Caco-2 (cell line): ENCODE measurements at regions not wholly inside any gene's neighbourhood (a gene's known extent, or its start where the extent isn't known, plus 50 kb on each side); places are given as distances from the start of the nearest gene placed in this dataset.
"Not testable (repeated sequence)": the region's sequence is repeated elsewhere in the genome, so short reads cannot be mapped to it uniquely, and the experiment has no call there.

Experiments
- BruUV-seq: library from RNA; stranded (reverse); fragments of 400-500 nt; replicated peaks from 2 replicates; lab custom pipeline; 2021; lab: Mats Ljungman, UMichigan
- CTCF ChIA-PET: fragments of 300-600 bp; sonication (Branson Sonifier 250); formaldehyde crosslinking; loops from one replicate; lab custom pipeline; 2022; ENCODE audit warnings: antibody characterized with exemption; lab: Charles Lee
- POLR2A ChIA-PET: fragments of 300-600 bp; sonication (Branson Sonifier 250); formaldehyde crosslinking; loops from one replicate; lab custom pipeline; 2022; ENCODE audit warnings: antibody characterized with exemption; lab: Charles Lee
- DNase-seq, 2 experiments: peaks; one replicate each; pipeline versions ENCODE4 v3.0.0 to v3.0.0-alpha.2; 2020 to 2022
- H3K27me3 ChIP-seq: replicated peaks from 2 replicates; pipeline ENCODE4 v1.6.0; 2011; ENCODE audit warnings: low read length; ENCODE audit not compliant: control insufficient read depth, insufficient read depth
- H3K36me3 ChIP-seq: 2 replicates; pipeline ENCODE4 v1.5.1; 2011; ENCODE audit warnings: low read length; ENCODE audit not compliant: control insufficient read depth, insufficient read depth
- H3K4me1 ChIP-seq: fragments of 250-450 bp; sonication (Bioruptor Pico); 2 replicates; pipeline ENCODE4 v1.5.1; 2020; ENCODE audit warnings: mild to moderate bottlenecking
- H3K4me3 ChIP-seq: 2 replicates; pipeline ENCODE4 v1.5.1; 2011; ENCODE audit warnings: low read depth, mild to moderate bottlenecking, control low read depth, low read length
- H3K9me3 ChIP-seq: fragments of 250-450 bp; sonication (Bioruptor Pico); 2 replicates; pipeline ENCODE4 v1.5.1; 2020; ENCODE audit warnings: mild to moderate bottlenecking, moderate library complexity
- H3K27ac Mint-ChIP-seq: one replicate; pipeline ENCODE4 v1.8.0; 2022; ENCODE audit warnings: mixed read lengths; ENCODE audit not compliant: unreplicated experiment
- H3K27me3 Mint-ChIP-seq: one replicate; pipeline ENCODE4 v1.8.0; 2022; ENCODE audit warnings: mixed read lengths; ENCODE audit not compliant: insufficient read depth, unreplicated experiment
- H3K36me3 Mint-ChIP-seq: one replicate; pipeline ENCODE4 v1.8.0; 2022; ENCODE audit warnings: mild to moderate bottlenecking, mixed read lengths; ENCODE audit not compliant: insufficient read depth, unreplicated experiment
- H3K4me1 Mint-ChIP-seq: one replicate; pipeline ENCODE4 v1.8.0; 2022; ENCODE audit warnings: low read depth, mixed read lengths; ENCODE audit not compliant: unreplicated experiment
- H3K4me3 Mint-ChIP-seq: one replicate; pipeline ENCODE4 v1.8.0; 2022; ENCODE audit warnings: mild to moderate bottlenecking, moderate library complexity, mixed read lengths; ENCODE audit not compliant: unreplicated experiment
- H3K9me3 Mint-ChIP-seq: one replicate; pipeline ENCODE4 v1.8.0; 2022; ENCODE audit warnings: mixed read lengths; ENCODE audit not compliant: unreplicated experiment
- CTCF ChIP-seq, 2 experiments: fragments of 200-600 bp in 1 of 2; IDR thresholded peaks; 1 replicate in 1 of 2; 2 replicates in 1 of 2; pipeline versions ENCODE4 v1.5.1 to v1.8.0; 2011 to 2022; ENCODE audit warnings: antibody characterized with exemption in 1 of 2, control low read depth in 1 of 2, inconsistent platforms in 1 of 2, low read depth in 1 of 2, low read length in 1 of 2, mild to moderate bottlenecking in 1 of 2, moderate library complexity in 1 of 2; ENCODE audit not compliant: insufficient read depth in 1 of 2, severe bottlenecking in 1 of 2, unreplicated experiment in 1 of 2
- intact Hi-C: fragments of 100-400 bp; cut with micrococcal nuclease; formaldehyde crosslinking; loops from one replicate; pipeline ENCODE4 v1.10.0; 2022; ENCODE audit not compliant: unreplicated experiment

- no peak for DNase-seq
- Mint-ChIP-seq H3K27ac (no peak overlapping the region), H3K4me3 (no peak overlapping the region), H3K36me3 (no peaks in the 10 kb centered on the region), H3K4me1 (no peaks in the 10 kb centered on the region), H3K9me3 (peaks cover 18% of the 10 kb centered on the region), H3K27me3 (peaks cover 22% of the 10 kb centered on the region)
- Histone ChIP-seq H3K9me3 (no peaks in the 10 kb centered on the region), H3K36me3 (no peaks in the 10 kb centered on the region), H3K4me3 (no peak overlapping the region), H3K4me1 (no peaks in the 10 kb centered on the region), H3K27me3 (no peaks in the 10 kb centered on the region)
- intact Hi-C loops: no loop called here
- BruUV-seq: no TSS peak
- ChIA-PET POLR2A (no interaction called here), CTCF (no interaction called here)
- no peak for TF ChIP-seq CTCF (IDR thresholded peaks at IDR 0.05; ENCODE audit: insufficient read depth in 1 of 2, low read depth in 1 of 2, low read length in 1 of 2, severe bottlenecking in 1 of 2, unreplicated experiment in 1 of 2)
Measured at GRCh38 chr22:48297296-48297695, 1530.4 kb downstream of the BRD1 start.

- H3K9me3 Mint-ChIP-seq: peaks cover 34% of the 10 kb centered on the region
- intact Hi-C loops, H3K27ac Mint-ChIP-seq, H3K36me3 Mint-ChIP-seq, H3K4me1 Mint-ChIP-seq, H3K4me3 Mint-ChIP-seq, H3K9me3 ChIP-seq, BruUV-seq, H3K27me3 ChIP-seq, H3K4me3 ChIP-seq, DNase-seq, CTCF ChIA-PET, H3K36me3 ChIP-seq, POLR2A ChIA-PET, H3K4me1 ChIP-seq: not testable (repeated sequence)
- peaks cover 17% of the 10 kb centered on the region for H3K27me3 Mint-ChIP-seq
Measured at GRCh38 chr22:48289954-48290353, 1527.5 kb downstream of the TBC1D22A start.

- intact Hi-C loops: no loop called here
- no peak for TF ChIP-seq CTCF (IDR thresholded peaks at IDR 0.05; ENCODE audit: insufficient read depth in 1 of 2, low read depth in 1 of 2, low read length in 1 of 2, severe bottlenecking in 1 of 2, unreplicated experiment in 1 of 2)
- H3K9me3 Mint-ChIP-seq: peaks cover 22% of the 10 kb centered on the region
- Histone ChIP-seq H3K4me1 (no peaks in the 10 kb centered on the region), H3K27me3 (no peaks in the 10 kb centered on the region), H3K9me3 (no peaks in the 10 kb centered on the region), H3K36me3 (no peaks in the 10 kb centered on the region), H3K4me3 (no peak overlapping the region)
- CTCF ChIA-PET: no interaction called here
- H3K4me1 Mint-ChIP-seq: no peaks in the 10 kb centered on the region
- DNase-seq: no peak
- H3K27me3 Mint-ChIP-seq: peaks cover 10% of the 10 kb centered on the region
- H3K27ac Mint-ChIP-seq: no peak overlapping the region
- POLR2A ChIA-PET: no interaction called here
- no TSS peak for BruUV-seq
- H3K36me3 Mint-ChIP-seq: no peaks in the 10 kb centered on the region
- H3K4me3 Mint-ChIP-seq: no peak overlapping the region
Measured at GRCh38 chr22:48288376-48288940, 1526.0 kb downstream of the TBC1D22A start.

- Mint-ChIP-seq H3K4me1 (no peaks in the 10 kb centered on the region), H3K4me3 (no peak overlapping the region), H3K9me3 (peaks cover 15% of the 10 kb centered on the region), H3K27me3 (peaks cover 4% of the 10 kb centered on the region), H3K36me3 (no peaks in the 10 kb centered on the region), H3K27ac (no peak overlapping the region)
- ChIA-PET POLR2A (no interaction called here), CTCF (no interaction called here)
- Histone ChIP-seq H3K4me3 (no peak overlapping the region), H3K36me3 (no peaks in the 10 kb centered on the region), H3K4me1 (no peaks in the 10 kb centered on the region), H3K9me3 (no peaks in the 10 kb centered on the region), H3K27me3 (no peaks in the 10 kb centered on the region)
- no peak for DNase-seq
- no TSS peak for BruUV-seq
- no peak for TF ChIP-seq CTCF (IDR thresholded peaks at IDR 0.05; ENCODE audit: insufficient read depth in 1 of 2, low read depth in 1 of 2, low read length in 1 of 2, severe bottlenecking in 1 of 2, unreplicated experiment in 1 of 2)
- intact Hi-C loops: no loop called here
Measured at GRCh38 chr22:48287031-48287430, 1524.6 kb downstream of the TBC1D22A start.
